NCI-H2029 (cell line): ENCODE measurements at regions not wholly inside any gene's neighbourhood (a gene's known extent, or its start where the extent isn't known, plus 50 kb on each side); places are given as distances from the start of the nearest gene placed in this dataset.
"Not testable (repeated sequence)": the region's sequence is repeated elsewhere in the genome, so short reads cannot be mapped to it uniquely, and the experiment has no call there.

ENCODE experiments used
- DNase-seq: peaks from one replicate; lab custom pipeline; 2025; lab: John Stamatoyannopoulos, UW

GRCh38 chr9:10835791-10836463 lies 223.1 kb upstream of the PTPRD start:
- no peak for DNase-seq

GRCh38 chr9:10843151-10843550 lies 230.3 kb upstream of the PTPRD start:
- no peak for DNase-seq

DNA sequence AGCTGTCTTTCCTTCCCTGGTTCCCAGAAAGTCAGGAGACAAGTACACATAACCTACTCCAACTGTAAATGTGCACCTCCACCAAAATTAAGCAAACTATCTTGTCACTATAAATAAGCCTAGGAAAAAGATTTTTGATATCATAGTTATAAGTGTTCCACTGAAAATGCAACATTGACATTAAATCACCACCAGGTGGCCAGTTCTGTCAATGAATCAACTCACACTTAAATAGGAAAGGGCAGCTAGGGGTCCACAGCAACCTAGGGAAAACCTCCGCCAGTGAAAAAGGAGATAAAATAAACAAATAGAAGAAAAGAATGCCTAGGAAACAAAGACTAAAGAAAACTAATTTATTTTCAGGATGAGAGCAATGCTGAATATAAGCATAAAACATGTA lies 243.0 kb upstream of the PTPRD start:
- no peak for DNase-seq

GRCh38 chr9:10858817-10859216 lies 246.0 kb upstream of the PTPRD start:
- no peak for DNase-seq

- no peak for DNase-seq
Measured at GRCh38 chr9:10863476-10863875, 250.7 kb upstream of the PTPRD start.

GRCh38 chr9:10867194-10867593 lies 254.4 kb upstream of the PTPRD start:
- no peak for DNase-seq

- DNase-seq = no peak
Measured at GRCh38 chr9:10869687-10870086, 256.9 kb upstream of the PTPRD start.

DNA sequence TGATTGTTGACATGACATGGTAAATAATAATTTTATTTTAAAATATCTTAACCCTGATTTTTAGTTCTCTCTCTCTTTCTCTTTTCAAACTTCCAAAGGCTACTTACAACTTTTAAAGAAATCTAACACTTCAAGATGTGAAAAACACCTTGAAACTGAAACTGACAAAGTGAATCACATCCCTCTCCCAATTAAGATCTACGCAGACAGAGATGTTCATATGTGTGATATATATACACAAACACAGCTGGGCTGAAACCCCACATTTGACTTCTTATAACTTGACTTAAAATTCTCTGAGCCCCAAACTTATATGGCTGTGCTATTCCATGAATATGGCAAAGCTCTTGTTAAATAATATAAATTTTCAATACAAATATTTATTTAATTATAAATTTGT lies 261.2 kb upstream of the PTPRD start:
- no peak for DNase-seq

GRCh38 chr9:10875752-10876151 lies 262.9 kb upstream of the PTPRD start:
- no peak for DNase-seq

DNA sequence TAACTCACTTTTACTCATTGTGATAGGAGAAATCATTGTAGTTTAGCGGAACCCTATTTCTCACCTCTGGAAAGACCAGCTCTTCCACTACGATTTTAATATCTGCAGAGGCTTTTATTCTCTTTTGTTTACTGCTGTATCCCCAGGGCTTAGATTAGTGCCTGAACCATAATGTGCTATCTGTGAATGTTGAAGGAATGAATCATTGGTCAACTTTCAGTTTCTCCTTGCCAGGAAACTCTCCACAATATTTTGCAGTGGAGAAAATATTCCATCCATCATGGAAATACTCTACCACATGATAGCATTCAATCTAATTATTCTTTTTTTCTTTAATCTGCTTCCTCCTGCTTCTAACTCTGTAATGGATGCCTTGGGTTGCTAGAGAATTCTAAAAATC lies 263.5 kb upstream of the PTPRD start:
- DNase-seq = no peak

DNA sequence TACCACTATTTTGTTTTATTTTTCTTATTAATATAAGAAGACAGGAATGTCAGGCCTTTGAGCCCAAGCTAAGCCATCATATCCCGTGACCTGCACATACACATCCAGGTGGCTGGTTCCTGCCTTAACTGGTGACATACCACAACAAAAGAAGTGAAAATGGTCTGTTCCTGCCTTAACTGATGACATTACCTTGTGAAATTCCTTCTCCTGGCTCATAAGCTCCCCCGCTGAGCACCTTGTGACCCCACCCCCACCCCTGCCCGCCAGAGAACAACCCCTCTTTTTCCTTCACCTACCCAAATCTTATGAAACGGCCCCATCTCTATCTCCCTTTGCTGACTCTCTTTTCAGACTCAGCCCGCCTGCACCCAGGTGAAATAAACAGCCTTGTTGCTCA lies 277.5 kb upstream of the PTPRD start:
- not testable (repeated sequence) for DNase-seq

GRCh38 chr9:10899509-10899908 lies 286.7 kb upstream of the PTPRD start:
- no peak for DNase-seq

DNA sequence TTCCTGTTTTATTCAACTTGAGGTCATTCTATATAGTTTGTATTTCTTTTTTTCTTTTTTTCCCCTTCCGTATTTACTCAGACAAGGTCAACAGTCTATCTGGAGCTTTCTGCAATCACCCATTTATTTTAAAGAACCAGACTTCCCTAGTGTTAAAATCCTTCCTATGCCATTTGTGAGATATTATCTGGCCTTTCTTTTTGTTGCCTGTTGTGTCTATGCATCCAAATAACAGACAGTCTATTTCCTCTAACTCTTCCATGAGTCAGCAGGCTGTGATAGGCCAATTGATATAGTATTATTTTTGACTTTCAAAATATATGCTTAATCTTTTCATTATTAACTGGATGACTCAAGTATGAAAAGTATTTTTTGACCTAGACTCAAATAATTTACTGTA lies 291.2 kb upstream of the PTPRD start:
- DNase-seq = no peak

DNA sequence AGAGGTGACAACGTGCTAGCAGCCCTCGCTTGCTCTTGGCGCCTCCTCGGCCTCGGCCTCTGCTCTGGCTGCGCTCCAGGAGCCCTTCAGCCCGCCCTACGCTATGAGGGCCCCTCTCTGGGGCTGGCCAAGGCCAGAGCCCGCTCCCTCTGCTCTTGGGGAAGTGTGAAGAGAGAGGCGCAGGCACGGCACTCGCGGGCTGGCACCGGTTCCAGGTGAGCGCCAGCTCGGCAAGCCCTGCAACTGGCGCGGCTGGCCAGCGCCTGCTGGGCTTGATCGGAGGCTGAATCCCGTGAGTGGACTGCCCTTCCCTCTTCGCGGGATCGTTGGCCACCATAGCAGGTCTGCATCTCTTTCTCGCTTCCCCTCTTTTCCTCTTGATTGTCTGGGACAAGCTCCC lies 298.0 kb upstream of the PTPRD start:
- peak; percentile 1 for DNase-seq

DNA sequence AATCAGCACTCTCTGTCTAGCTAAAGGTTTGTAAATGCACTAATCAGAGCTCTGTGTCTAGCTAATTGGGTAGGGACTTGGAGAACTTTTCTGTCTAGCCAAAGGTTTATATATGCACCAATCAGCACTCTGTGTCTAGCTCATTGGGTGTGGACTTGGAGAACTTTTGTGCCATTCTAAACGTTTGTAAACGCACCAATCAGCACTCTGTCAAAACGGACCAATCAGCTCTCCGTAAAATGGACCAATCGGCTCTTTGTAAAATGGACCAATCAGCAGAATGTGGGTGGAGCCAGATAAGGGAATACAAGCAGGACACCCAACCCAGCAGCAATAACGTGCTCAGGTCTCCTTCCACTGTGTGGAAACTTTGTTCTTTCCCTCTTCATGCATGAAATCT lies 298.6 kb upstream of the PTPRD start:
- no peak for DNase-seq

DNA sequence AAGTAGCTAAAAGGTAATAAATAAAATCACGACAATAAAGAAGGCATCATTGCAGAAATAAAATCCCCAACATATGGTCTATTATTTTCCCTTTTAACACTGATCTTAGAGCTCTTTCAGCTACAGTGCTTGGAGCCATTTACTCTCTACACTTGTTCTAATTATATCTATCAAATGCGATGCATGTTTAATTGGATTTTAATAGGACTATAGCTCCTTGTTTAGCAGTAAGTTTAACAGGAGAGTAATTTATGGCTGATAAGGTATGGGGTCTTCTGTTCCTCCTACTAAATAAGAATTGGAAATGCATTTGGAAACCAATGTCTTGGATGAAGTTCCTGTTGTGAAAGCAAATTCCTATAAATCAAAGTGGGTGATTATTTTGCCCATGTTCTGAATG lies 304.2 kb upstream of the PTPRD start:
- DNase-seq = no peak

- DNase-seq = no peak
Measured at GRCh38 chr9:10921671-10922070, 308.9 kb upstream of the PTPRD start.

GRCh38 chr9:10925896-10926295 lies 313.1 kb upstream of the PTPRD start:
- no peak for DNase-seq

DNA sequence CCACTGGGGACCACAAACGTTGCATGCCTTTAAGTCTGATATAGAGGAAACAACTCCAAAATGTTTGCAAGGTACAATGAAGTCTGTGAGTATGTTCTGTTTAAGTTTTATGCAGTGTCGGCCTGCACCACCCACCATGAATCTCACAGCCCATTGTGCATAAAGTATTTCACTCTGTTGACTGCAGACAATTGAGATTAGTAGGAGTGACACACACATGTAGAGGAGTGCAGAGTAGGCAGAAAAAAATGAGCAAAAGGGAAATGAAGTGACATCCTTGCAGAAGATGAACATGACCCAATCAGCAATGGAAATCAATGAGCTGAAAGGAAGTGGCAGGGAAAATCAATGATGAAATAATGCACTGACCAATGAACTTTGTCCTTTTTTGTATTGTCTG lies 315.6 kb upstream of the PTPRD start:
- no peak for DNase-seq

DNA sequence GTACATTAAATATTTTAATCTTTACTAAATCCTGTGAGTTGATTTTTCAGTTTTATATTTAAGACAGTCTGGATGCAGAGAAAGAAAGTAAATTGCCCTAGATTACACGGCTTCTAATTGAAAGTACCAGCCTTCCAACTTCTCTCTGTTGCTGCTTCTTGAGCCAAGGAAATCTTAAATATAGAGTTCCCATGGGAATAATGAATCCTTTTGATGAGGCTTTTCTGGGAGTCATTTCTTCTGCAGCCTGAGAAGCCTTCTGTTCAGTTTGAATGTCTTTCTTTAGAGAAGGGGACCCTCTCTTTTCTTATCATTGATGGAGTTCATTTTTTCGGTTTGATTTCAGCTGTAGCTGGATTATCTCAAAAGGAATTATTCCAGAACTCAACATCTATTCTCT lies 317.3 kb upstream of the PTPRD start:
- no peak for DNase-seq

GRCh38 chr9:10946676-10947410 lies 334.0 kb upstream of the PTPRD start:
- DNase-seq = no peak

DNA sequence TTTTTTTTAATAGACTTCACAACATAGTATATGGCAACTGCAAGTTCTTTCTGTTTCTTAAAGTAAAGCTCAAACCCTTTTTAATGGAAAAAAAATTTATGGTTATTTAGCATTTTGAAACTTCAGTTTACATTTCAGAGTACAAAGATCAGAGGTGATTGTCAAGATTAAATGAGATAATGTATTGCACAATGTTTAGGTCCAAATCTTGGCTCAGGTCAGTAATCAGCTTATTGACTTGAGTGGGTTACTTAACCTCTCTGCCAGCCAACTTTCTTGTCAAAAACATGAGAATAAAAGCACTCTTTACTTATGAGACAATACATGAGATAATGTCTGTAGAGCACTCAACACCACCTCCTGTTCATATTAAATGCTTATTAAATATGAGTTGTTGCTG lies 345.1 kb upstream of the PTPRD start:
- DNase-seq = no peak

DNA sequence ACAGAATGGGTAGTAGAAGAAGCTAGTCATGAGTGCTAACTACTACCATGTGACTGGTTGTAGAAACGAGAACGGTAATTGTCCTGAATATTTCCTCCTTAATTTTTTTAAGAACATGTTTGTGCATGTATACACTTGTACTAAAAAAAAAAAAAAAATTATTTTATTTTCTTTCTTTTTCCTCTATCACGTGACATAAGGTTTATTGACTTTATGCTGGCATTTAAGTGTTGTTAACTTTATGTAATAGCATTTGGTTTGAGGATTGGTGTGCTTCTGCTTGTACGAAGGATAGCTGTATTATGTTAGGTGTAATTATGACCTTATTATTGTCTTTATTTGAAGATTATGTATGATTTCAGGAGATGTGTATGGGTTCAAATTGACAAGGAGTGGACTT lies 349.1 kb upstream of the PTPRD start:
- no peak for DNase-seq

GRCh38 chr9:10983251-10983650 lies 370.4 kb upstream of the PTPRD start:
- DNase-seq = no peak
